GM18505 (cell line): ENCODE measurements at regions not wholly inside any gene's neighbourhood (a gene's known extent, or its start where the extent isn't known, plus 50 kb on each side); places are given as distances from the start of the nearest gene placed in this dataset.

ENCODE experiments used
- ATAC-seq: cut with Tn5 transposase; IDR thresholded peaks from one replicate; pipeline ENCODE4 v1.9.1; 2021; ENCODE audit not compliant: unreplicated experiment
- POLR2A ChIP-seq: IDR thresholded peaks from 4 replicates; pipeline ENCODE4 v1.6.1; 2011; ENCODE audit warnings: borderline replicate concordance; ENCODE audit not compliant: insufficient read depth, insufficient read length; ENCODE audit errors: extremely low read depth

DNA sequence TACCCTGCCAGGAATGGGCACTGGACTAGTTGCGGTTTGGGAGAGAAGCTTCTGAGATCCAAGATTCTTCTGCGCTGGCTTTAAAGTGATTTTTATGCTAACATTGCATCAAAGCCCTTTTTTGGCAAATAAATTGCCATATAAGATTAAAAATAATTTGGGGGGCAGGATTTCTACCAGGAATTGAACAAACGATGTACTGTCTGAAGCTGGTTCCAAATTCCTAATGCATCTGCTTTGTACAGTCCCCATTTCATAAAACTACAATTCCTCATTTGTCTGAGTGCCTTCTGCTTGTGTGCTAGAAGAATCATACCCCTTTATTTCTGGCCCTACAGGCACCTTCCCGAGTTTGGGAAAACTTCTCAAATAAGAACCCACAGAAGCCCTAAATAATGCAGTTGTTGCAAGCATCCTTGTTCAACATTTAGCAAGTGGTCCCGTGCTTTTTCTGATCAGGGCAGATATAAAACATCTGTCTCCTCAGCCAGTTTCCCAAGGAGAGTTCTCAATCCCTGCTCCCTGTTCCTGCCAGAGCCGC, 349.7 kb downstream of the PTEN start:
- no peak for ATAC-seq
- no peak for TF ChIP-seq POLR2A

DNA sequence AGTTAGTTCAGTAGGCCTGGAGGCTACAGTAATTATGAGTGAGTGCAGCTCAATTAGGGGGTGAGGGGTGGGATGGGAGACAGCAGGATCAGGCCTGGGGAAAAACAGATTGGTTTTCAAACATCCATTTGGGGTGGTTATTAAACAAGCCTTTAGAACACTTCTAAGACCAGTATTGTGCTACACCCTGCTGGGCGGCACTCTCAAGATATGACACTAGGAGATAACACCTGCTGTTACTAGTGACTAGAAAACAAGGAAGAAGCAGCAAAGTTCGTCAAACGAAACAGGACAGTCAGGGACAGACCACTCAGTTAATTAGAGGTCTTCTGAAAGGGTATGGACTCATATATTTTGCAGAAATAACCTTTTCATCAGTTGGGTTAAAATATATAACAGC, 353.6 kb downstream of the PTEN start:
- no peak for TF ChIP-seq POLR2A
- ATAC-seq: no peak

DNA sequence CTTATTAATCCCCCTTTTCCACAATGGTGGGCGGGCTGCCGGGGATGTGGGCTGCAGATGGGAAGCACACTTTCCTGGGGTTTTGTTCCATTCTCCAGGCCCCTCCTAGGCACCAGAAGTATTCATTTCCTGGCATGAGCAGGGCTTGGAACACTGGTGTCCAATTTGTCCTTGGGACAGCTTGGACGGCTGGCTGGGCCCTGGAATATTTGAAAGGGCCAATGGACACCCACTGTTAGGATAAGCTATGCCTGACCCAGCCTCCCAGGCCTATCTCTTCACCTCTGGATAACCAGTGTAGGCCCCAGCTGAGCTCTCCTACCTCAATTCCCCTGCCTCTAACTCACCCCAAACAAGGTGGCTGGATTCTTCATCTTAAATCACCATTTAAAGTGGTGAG, 354.9 kb downstream of the PTEN start:
- no peak for ATAC-seq
- no peak for TF ChIP-seq POLR2A

DNA sequence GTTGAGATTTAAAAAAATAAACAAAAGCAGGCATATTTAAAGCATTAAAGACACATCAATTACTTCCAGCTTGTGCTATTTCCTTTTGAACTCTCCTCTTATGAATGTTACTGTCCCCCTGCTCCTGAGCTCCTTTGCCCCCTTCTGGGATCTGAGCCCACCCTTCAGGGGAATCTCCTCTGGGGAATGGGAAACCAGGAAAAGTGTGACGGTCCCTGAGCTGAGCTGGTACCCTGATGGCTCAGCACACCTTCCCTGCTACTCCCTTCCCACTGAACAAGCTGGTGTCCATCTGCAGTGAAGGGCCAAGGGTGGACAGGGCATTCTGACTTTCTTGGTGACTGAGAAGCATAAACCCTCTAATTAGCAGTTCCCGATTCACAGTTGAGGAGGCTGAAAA, 356.3 kb downstream of the PTEN start:
- TF ChIP-seq POLR2A: no peak
- ATAC-seq: no peak

DNA sequence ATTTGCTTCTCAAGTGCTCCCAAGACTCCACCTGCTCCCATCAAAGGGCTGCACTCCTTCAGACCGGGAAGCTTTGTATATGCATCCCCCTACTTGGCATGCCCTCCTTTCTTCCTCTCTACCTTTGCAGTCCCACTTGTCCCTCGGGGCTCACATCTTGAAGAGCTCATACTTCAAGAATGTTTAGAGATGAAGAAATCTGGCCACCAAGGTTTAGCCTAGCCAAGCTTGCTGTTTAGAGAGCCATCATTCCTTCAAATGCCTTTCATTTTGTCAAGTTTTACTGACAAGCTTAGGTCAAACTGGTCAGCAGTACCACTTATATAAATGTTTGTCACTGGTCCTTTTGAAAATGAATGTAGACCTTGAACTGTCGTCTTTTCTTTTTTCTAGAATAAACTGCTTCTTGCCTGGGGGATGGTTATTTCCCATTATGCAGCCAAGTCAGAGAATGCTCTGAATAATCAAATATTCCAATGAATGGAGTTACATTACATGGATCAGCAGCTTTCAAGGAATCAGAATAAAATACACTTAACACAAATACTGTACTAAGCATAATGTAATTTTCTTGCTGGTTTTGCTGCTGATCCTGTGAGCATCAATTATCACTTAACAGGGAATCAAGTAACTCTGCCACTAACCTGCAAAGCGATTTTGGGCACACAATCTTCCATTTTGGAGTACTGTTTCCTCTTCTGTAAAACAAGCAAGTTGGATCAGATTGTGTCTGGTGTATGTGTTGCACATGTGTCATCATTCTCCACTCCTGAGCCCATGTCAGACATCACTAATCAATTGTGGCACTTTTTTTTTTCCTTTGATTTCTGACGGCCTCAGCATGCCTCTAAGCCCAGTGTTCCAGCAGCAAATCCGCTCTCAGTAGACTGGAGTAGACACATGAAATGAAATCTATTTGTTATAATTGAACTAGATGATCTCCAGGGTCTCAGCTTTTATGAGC, 357.9 kb downstream of the PTEN start:
- no peak for TF ChIP-seq POLR2A
- no peak for ATAC-seq

DNA sequence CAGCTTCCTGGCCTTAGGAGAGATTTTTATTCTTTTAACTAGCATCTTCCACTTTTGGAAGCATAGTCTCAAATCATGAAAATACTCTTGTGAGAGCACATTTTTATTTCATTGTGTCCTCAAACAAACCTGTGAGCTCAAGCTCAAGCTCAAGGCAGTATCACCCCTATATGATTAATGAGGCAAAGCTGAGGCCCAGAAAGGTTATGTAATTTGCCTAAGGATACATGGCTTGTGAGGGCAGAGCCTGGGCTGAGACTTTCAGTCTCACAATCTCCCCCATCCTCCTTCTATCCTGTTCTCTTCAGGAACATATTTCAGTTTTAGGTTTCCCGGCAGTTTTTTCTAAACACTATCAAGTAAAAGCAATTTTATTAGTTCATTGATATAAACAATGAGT, 359.5 kb downstream of the PTEN start:
- TF ChIP-seq POLR2A: no peak
- ATAC-seq: no peak
